LNCaP clone FGC (cell line): ENCODE measurements at regions not wholly inside any gene's neighbourhood (a gene's known extent, or its start where the extent isn't known, plus 50 kb on each side); places are given as distances from the start of the nearest gene placed in this dataset.

Experiments used
- DNase-seq: peaks from one replicate; pipeline ENCODE4 v3.0.0-alpha.2; 2011; ENCODE audit warnings: low read depth
- H3K4me3 ChIP-seq: 2 replicates; pipeline ENCODE4 v1.5.1; 2011; ENCODE audit warnings: mild to moderate bottlenecking, low read depth, low read length, control low read depth
- CTCF ChIP-seq: IDR thresholded peaks from 2 replicates; pipeline ENCODE4 v1.5.1; 2012; ENCODE audit warnings: mild to moderate bottlenecking; ENCODE audit not compliant: control insufficient read depth, insufficient read depth; ENCODE audit errors: extremely low read depth

DNA sequence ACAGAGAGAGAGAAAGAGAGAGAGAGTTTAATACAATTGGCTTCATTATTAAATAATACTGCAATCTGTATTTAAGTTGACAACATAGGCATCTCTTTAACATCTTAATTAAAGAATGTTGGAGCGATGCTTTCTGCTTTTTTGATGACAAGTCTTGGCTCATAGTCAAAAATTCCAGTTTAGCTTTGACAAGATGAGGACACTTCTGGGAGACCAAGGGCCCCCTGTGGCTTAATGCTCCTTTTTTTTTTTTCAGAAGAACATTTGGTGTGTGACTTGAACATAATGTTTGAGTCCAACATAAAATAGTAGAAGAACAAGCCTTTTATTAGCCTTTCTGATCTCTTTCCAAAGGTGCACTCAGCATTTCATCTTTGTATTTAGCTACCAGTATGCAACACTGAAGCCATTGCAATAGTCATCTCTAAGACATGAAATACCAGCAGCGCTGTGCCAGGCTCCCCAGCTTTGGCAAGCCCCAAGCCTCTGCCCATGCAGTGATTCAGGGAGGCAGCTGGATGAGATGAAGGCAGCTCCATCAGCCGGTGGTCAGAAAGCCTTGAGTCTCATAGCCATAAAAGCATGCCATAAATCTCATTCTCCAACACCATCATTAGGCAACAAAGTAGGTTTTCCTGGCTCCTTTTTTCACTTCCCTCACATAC lies 349.4 kb upstream of the SEMA6D start:
- no peak for TF ChIP-seq CTCF

DNA sequence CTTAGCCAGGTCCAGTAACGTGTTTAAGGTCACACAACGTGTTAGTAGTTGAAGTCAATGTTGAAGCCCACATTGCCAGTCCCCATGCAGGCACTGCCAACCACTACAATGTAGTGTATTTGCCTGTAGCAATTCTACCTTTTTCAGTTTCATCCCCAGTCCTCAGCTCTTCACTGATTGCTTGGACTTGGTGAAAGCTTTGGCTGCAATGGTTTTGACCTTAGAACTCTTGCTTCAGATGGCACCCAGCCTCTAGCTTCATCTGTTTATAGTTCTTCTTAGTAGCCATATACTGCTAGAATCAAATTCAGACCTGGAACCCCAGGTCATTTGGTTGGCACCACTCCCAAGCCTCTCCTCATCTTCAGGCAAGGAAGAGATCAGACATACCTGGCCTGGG lies 345.4 kb upstream of the SEMA6D start:
- DNase-seq, result no peak
- TF ChIP-seq CTCF, result no peak

More for the DNA sequence above, 349.4 kb upstream of the SEMA6D start:
- no peak for DNase-seq
- no peak overlapping the region for H3K4me3 ChIP-seq

GRCh38 chr15:47374222-47374621 lies 343.1 kb upstream of the SEMA6D start:
- no peak overlapping the region for H3K4me3 ChIP-seq
- TF ChIP-seq CTCF, result peak; percentile 57
- DNase-seq, result no peak

More for the DNA sequence above, 345.4 kb upstream of the SEMA6D start:
- no peak overlapping the region for H3K4me3 ChIP-seq

GRCh38 chr15:47376190-47376589 lies 341.1 kb upstream of the SEMA6D start:
- DNase-seq, result no peak
- no peak overlapping the region for H3K4me3 ChIP-seq
- TF ChIP-seq CTCF, result no peak

GRCh38 chr15:47377465-47377864 lies 339.8 kb upstream of the SEMA6D start:
- no peak for TF ChIP-seq CTCF
- no peak for DNase-seq
- H3K4me3 ChIP-seq, result no peak overlapping the region

DNA sequence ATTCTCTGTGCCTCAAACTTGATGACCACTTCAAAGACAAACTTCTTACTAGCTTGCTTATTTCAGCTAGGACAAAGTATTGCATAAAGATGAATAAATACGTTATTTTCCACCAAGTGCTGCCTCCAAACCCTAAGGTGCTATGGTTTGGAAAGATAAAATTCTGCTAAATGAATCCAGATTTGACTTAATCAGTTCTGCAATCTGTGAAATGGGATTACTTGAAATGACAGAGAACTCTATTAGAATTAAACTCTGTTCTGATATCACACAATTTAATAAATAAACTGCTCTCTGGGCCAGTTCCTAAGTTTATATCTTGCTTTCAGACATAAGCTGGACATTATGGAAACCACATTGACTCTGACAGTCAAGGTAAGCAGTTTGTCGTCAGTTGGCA lies 338.8 kb upstream of the SEMA6D start:
- no peak for DNase-seq
- no peak for TF ChIP-seq CTCF
- H3K4me3 ChIP-seq, result no peak overlapping the region

DNA sequence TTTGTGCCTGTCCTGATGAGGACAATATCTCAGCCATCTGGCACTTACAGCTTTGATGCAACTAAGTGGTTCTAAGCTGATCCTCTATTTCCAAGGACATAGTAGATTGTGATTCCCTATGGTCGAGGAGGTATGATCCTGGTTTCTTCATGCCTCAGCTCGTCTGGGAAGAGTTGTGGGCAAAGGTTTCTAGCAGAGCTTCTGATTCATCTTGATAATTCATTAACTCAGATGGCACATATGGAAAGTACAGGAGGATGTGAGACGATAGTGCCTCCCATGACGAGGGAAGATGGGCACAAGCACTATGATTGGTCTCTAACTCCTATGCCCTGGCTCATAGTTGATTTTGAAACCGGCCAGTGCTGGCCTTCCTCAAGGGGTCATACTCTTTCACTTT lies 334.2 kb upstream of the SEMA6D start:
- TF ChIP-seq CTCF, result no peak
- DNase-seq, result no peak
- H3K4me3 ChIP-seq, result no peak overlapping the region
